Astrocyte (in vitro differentiated cells and primary cell): ENCODE measurements at regions not wholly inside any gene's neighbourhood (a gene's known extent, or its start where the extent isn't known, plus 50 kb on each side); places are given as distances from the start of the nearest gene placed in this dataset.

ENCODE experiments used
- EZH2 ChIP-seq: IDR thresholded peaks from 2 replicates; pipeline ENCODE4 v1.6.1; 2012; ENCODE audit warnings: mild to moderate bottlenecking, low read length, inconsistent platforms; ENCODE audit not compliant: insufficient read depth
- TF ChIP-seq, protein P1 (sequence below): IDR thresholded peaks from 2 replicates; pipeline ENCODE4 v1.5.1; 2011; ENCODE audit warnings: low read depth, mild to moderate bottlenecking, inconsistent platforms, low read length, moderate library complexity; ENCODE audit not compliant: insufficient read depth

DNA sequence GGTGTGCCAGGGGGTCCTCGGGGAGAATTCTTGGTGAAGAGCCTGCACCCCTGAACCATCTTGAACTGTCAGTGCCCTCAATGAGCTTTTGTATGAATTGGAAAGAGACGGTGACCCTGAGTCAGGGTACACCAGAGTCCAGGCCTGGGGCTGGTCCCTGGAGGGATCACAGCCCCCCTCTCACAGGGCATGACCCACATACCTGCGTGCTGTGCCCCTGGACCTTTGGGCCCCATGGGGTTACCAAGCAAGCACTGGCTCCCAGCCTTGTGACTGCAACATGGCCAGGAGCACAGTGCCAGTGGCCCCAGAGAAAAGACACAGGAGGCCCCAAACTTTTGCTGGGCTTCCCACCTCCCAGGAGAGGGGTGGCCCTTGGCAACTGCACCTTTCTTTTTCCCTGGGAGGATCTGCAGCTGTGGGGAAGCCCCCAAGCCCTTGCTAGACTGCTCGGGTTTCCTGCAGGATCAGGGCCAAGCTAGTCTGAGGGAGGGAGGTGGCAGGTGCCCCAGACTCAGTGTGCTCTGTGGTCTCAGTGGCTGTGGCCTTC, 153.5 kb downstream of the ZNF248 start:
- TF ChIP-seq, protein P1, sequence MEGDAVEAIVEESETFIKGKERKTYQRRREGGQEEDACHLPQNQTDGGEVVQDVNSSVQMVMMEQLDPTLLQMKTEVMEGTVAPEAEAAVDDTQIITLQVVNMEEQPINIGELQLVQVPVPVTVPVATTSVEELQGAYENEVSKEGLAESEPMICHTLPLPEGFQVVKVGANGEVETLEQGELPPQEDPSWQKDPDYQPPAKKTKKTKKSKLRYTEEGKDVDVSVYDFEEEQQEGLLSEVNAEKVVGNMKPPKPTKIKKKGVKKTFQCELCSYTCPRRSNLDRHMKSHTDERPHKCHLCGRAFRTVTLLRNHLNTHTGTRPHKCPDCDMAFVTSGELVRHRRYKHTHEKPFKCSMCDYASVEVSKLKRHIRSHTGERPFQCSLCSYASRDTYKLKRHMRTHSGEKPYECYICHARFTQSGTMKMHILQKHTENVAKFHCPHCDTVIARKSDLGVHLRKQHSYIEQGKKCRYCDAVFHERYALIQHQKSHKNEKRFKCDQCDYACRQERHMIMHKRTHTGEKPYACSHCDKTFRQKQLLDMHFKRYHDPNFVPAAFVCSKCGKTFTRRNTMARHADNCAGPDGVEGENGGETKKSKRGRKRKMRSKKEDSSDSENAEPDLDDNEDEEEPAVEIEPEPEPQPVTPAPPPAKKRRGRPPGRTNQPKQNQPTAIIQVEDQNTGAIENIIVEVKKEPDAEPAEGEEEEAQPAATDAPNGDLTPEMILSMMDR = no peak
- TF ChIP-seq EZH2 = no peak
